ENCODE measurements at regions not wholly inside any gene's neighbourhood (a gene's known extent, or its start where the extent isn't known, plus 50 kb on each side); places are given as distances from the start of the nearest gene placed in this dataset.

- POLR2A ChIA-PET (ENCODE audit: unreplicated experiment) = no interaction called here
- Histone ChIP-seq H2AFZ (replicated peaks; ENCODE audit: low read length, poor library complexity) (peak overlapping the region; percentile 51), H4K8ac (ENCODE audit: low read depth in 2 of 2, low read length in 2 of 2) (peak overlapping the region; percentile 79 to 96; a peak in 3 of 4 replicates), H3K18ac (ENCODE audit: low read depth, low read length) (peak overlapping the region; percentile 99), H2AK9ac (replicated peaks; ENCODE audit: low read depth, low read length, poor library complexity) (no peak overlapping the region), H3K4me2 (ENCODE audit: low read depth, low read length) (no peak overlapping the region), H3K4me3 (ENCODE audit: insufficient read depth, low read depth, low read length) (no peak overlapping the region), H3K56ac (ENCODE audit: extremely low read depth, insufficient read depth, low read length) (0 out of 2 replicates have a peak overlapping the region, but pooled peaks have one; percentile 39), H3K23ac (ENCODE audit: low read depth, low read length) (peak overlapping the region; percentile 98; the same call in 1 of the 2 replicates), H2BK20ac (ENCODE audit: low read depth, low read length) (peak overlapping the region; percentile 100), H3K9ac (ENCODE audit: low read depth, low read length) (no peak overlapping the region), H3K36me3 (ENCODE audit: control insufficient read depth, insufficient read depth, low read length) (no peaks in the 10 kb centered on the region), H3K9me1 (ENCODE audit: insufficient read depth, low read length) (peaks cover 31% of the 10 kb centered on the region), H3K9me3 (ENCODE audit: control insufficient read depth, insufficient read depth, low read length) (no peaks in the 10 kb centered on the region), H2AK5ac (ENCODE audit: low read depth, low read length) (peak overlapping the region; percentile 100), H4K5ac (ENCODE audit: low read depth, low read length) (peak overlapping the region; percentile 99), H3K27ac (ENCODE audit: insufficient read depth, low read length) (peak overlapping the region; percentile 100; the same call in 1 of the 2 replicates), H3K27me3 (ENCODE audit: control insufficient read depth, insufficient read depth, low read length) (no peaks in the 10 kb centered on the region), H4K20me1 (ENCODE audit: insufficient read depth, low read length) (no peaks in the 10 kb centered on the region), H4K91ac (ENCODE audit: insufficient read depth, low read depth, low read length) (peak overlapping the region; percentile 92), H2BK15ac (ENCODE audit: low read depth, low read length) (peak overlapping the region; percentile 76; the same call in 2 of the 3 replicates), H2BK5ac (ENCODE audit: low read depth, low read length, poor library complexity, severe bottlenecking) (peak overlapping the region; percentile 100), H2BK120ac (ENCODE audit: low read depth, low read length) (peak overlapping the region; percentile 100), H3K4ac (ENCODE audit: low read depth, low read length) (peak overlapping the region; percentile 99), H3K4me1 (ENCODE audit: control insufficient read depth, insufficient read depth, low read length) (peaks cover 27% of the 10 kb centered on the region), H3K79me1 (ENCODE audit: low read depth in 1 of 2, low read length in 2 of 2) (peaks cover 0 to 5% of the 10 kb centered on the region in 2 experiments; a peak in 1 of 4 replicates), H3K14ac (replicated peaks; ENCODE audit: low read depth, low read length) (peak overlapping the region; percentile 99)
- 71% methylated on average over 6 of the region's 6 CpGs; no CpG with 5 or more reads in 1 of the 2 experiments for WGBS, 2 experiments (ENCODE audit: extremely low coverage in 2 of 2, insufficient read length in 1 of 2)
- in situ Hi-C loops (cut with MboI; ENCODE audit: low sequenced_read_pairs) (no loop called here), dilution Hi-C loops (cut with HindIII; ENCODE audit: low sequenced_read_pairs, unreplicated experiment) (no loop called here), intact Hi-C loops (cut with micrococcal nuclease) (no loop called here)
- CTCF ChIA-PET = no interaction called here
- BruUV-seq (replicated peaks) = no TSS peak
- no peak for TF ChIP-seq SMC3 (IDR thresholded peaks at IDR 0.05; ENCODE audit: low read depth, low read length)
- TF ChIP-seq CEBPB (IDR thresholded peaks at IDR 0.05; ENCODE audit: low read depth, low read length) = no peak
- no peak for TF ChIP-seq MAFK (IDR thresholded peaks at IDR 0.05; ENCODE audit: low read depth, low read length)
- TF ChIP-seq CTCF (conservative IDR thresholded peaks at IDR 0.05; ENCODE audit: low read depth, low read length) = no peak
- no peak for TF ChIP-seq CHD1 (IDR thresholded peaks at IDR 0.05; ENCODE audit: low read depth, low read length)
- no peak for TF ChIP-seq BHLHE40 (IDR thresholded peaks at IDR 0.05; ENCODE audit: low read depth, low read length)
- TF ChIP-seq MAZ (IDR thresholded peaks at IDR 0.05; ENCODE audit: borderline replicate concordance, low read depth, low read length) = no peak
- TF ChIP-seq RAD21 (IDR thresholded peaks at IDR 0.05; ENCODE audit: low read length) = no peak
- TF ChIP-seq NFE2L2 (IDR thresholded peaks at IDR 0.05; ENCODE audit: low read depth, low read length) = no peak
- no peak for TF ChIP-seq USF2 (IDR thresholded peaks at IDR 0.05; ENCODE audit: low read depth, low read length)
- TF ChIP-seq ELK1 (IDR thresholded peaks at IDR 0.05; ENCODE audit: borderline replicate concordance, low read depth, low read length) = no peak
- TF ChIP-seq POLR2A (IDR thresholded peaks at IDR 0.05; ENCODE audit: low read depth, low read length) = no peak
- no peak for TF ChIP-seq RFX5 (IDR thresholded peaks at IDR 0.05; ENCODE audit: low read depth, low read length)
- no peak for TF ChIP-seq RCOR1 (IDR thresholded peaks at IDR 0.05; ENCODE audit: insufficient replicate concordance, low read length)
- TF ChIP-seq MXI1 (IDR thresholded peaks at IDR 0.05; ENCODE audit: borderline replicate concordance, low read depth, low read length) = no peak
- no peak for TF ChIP-seq FOS (IDR thresholded peaks at IDR 0.05; ENCODE audit: low read depth, low read length)
- no peak for ATAC-seq (ENCODE audit: low read depth)
- no peak for DNase-seq
Measured at GRCh38 chr10:14403359-14403758, 72.6 kb upstream of the FRMD4A start.

Measured in IMR-90 (cell line).